Activated CD4-positive, alpha-beta T cell treated with anti-CD3 and anti-CD28 coated beads for 24 hours (primary cell): ENCODE measurements at regions not wholly inside any gene's neighbourhood (a gene's known extent, or its start where the extent isn't known, plus 50 kb on each side); places are given as distances from the start of the nearest gene placed in this dataset.

ENCODE experiments used
- DNase-seq, 2 donors: peaks; one replicate each; pipeline ENCODE4 v3.0.0-alpha.2; 2020; ENCODE audit warnings: low read depth in 2 of 2

DNA sequence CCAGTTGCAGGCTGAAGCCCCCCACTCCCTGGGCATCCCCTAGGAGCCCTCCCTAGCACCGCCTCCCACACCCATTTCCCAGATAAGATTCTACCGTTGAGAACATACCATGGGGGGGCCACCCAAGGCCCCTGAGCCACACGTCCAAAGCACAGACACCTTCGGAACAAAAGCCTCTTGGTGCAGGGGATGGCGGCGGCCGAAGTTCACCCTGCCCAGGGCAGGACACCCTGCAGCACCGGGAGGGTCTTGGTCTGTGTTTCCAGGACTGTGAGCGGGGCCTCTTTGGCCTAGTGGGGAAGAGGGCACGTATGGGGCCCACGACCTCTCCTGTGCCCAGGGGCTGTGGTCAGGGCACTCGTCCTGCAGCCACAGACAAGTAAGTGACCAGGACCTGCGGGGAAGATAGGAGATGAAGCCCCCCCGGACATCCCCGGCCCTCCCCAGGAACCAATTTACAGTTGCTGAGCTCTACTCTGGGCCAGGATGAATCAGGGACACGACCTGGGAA lies 154.3 kb upstream of the C14orf180 start:
- DNase-seq = no peak

DNA sequence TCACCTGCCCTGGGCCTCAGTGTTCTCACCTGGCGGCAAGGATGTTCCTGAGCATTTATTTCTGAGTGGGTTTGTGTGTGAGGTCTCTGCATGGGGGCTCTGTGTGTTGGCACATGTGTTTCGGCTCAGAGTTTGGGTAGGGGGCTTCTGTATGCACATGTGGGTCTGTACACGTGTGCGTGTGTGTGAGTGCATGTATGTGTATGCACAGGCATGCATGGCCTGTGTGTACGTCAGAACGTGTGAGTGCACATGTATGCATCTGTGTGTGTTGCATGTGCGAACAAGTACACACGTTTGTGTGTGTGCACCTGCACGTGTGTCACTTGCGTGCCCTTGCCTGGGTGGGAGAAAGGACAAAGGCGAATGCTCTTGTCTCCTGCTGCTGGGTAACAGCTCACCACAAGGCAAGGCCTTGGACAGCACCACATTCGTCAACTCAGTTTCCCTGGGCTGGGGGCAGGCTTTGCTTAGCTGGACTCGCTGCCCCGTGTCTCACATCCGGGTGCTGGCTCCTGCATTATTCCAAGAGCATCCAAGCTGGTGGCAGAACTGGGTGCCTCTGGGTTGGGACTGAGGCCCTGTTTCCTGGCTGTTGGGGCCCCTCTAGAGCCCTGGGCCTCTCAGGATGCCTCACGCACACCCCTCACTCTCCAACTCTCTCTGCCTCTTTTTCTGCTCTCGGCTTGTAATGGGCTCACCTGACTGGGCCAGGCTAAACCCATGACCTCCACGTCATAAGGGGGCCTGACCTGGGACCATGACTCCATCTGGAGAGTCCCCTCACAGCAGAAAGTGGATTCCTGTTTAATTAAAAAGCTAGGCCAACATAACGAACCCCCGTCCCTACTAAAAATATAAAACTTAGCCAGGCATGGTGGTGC lies 153.6 kb upstream of the C14orf180 start:
- DNase-seq = no peak

DNA sequence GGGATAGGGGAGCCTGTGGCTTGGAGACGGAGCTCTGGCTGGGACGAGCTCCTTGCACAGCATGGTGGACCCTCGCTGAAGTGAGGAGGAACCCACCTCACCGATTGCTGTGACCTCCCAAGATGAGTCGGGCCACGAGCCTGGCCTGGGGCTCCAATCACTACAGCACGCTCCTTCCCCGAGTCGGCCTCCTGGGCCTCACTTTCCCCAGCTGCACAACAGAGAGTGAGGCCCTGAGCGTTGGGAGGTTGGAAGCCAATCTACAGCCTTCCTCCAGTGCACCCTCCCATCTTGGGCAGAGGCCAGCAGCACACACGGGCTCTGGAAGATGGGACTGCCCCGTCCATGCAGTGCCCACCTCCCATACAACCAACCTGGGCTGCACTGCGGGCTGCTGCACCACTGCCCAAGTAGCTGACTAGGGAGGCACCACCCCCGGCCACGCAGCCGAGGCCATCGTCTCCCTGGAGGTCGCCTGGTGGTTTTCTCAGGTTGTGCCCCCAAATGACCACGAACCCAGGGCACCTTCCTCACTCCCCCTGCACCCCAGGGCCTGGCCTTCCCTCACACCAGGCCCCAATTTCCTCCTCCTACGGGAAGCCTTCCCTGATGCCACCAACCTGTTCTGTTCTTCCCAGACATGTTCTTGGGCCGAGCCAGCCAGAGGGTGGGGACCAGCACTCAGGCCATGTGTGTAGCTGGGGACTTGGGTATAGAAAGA lies 152.3 kb upstream of the C14orf180 start:
- DNase-seq = no peak

DNA sequence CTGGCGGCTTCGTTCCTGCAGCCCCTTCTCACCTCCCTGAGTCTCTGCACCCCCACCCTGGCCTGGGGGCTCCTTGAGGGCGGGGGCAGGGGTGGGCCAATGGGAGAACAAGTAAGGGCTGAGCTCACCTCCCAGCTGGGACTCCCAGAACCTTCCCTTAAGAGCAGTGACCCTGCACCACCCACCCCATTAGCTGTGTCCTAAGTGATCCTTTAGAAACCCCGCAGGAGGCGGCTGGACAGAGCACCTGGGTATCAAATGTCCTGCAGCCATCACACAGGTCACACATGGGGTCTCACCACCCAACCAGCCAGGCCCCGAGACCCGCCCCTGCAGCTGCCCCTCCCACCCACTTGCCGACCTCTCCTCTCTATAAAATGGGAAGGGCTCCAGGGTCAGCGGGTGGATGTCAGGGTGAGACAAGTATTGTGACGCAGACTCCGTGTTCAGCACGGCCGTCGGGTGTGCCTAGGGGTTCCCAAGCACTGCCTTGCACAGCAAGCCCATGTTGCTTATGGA lies 151.2 kb upstream of the C14orf180 start:
- no peak for DNase-seq

DNA sequence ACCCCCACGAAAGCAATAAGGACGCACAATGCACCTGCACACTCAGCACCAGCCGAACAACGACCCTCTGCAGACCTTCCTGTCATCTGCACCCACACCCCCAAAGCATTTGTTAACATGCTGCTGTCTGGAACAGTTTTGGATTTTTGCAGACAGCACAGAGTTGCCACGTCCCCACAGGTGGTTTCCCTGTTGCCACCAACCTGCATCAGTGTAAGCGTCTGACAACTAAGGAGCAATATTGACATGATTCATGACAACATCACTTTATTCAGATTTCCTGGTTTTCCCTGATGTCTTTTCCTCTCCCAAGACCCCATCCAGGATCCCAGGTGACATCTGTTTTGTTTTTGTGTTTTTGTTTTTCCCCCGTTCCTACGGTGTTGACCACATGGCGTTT lies 150.7 kb upstream of the C14orf180 start:
- no peak for DNase-seq

DNA sequence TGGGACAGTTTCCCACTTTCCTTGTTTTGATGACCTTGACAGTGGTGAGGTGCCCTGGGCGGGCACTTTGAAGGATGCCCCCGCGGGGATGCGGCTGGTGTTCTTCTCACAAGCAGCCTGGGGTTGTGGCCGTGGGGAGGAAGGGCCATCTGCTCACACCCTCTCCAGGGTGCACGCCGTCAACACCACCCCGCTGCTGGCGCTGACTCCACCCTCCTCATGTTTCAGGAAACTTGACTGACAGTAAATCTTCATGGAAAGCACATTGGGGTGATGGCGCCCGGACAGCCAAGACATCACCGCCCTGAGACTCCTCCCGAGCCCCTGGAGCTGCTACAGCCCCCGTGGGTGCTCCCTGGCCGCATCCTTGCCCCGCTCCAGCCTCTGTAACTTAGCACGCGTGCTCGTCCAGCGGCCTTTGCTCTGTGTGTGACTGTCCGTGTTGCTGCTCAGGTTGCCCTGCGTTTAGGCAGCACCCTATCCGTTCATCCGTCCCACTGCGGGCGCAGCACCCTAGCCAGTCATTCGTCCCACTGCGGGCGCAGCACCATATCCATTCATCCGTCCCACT lies 150.2 kb upstream of the C14orf180 start:
- DNase-seq = no peak

DNA sequence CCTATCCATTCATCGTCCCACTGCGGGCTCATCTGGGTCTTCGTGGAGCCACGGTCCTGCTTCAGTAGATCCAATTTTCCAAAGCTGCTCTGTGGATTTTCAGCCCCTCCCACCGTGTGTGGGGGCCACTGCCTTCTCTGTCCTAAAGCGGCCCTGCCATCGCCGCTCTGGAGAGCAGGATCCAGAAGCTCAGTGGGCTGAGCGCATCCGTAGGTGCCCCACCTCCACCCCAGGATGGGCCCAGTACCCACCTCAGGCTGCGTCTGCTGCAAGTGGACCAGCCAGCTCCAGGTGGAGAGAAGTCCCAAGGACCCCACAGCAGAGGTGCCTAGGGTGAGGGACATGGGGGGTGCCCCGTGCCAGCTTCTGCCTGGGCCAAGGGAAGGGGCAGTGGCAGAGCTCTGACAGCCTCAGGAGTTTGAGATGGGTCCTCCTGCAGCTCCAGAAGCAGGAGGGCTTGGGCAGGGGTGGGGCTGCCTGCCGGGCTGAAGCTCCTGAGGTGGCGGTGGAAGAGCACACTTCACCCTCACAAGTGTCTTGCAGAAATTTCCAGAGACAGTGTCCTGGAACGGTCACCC lies 148.1 kb upstream of the C14orf180 start:
- DNase-seq = no peak

DNA sequence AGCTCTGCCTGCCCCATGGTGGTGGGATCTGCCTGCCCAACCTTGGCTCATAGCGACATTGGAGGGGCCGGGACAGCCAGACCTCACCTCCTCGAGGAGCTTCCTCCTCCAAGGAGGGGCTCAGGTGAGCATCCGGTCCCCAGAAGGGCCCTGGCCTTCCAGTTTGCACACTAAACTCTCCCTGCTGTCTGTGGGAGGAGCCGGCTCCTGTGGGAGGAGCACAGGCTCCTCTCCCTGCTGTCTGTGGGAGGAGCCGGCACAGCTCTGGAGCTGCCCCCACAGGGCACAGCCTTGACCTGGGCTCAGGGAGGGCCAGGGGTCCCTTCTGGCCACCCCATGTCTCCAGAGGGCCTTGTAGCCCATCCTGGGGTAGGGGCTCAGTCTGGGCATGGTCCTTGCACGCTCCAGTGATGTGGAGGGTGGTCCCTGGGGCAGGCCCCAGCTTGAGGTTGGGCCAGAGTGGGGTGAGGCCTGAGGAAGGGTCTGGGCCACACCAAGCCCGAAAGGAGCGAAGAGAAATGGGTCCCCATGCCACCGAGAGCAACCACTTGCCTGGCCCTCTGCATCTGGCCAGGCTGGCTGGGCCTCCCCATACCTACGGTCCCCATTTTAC lies 147.5 kb upstream of the C14orf180 start:
- no peak for DNase-seq

DNA sequence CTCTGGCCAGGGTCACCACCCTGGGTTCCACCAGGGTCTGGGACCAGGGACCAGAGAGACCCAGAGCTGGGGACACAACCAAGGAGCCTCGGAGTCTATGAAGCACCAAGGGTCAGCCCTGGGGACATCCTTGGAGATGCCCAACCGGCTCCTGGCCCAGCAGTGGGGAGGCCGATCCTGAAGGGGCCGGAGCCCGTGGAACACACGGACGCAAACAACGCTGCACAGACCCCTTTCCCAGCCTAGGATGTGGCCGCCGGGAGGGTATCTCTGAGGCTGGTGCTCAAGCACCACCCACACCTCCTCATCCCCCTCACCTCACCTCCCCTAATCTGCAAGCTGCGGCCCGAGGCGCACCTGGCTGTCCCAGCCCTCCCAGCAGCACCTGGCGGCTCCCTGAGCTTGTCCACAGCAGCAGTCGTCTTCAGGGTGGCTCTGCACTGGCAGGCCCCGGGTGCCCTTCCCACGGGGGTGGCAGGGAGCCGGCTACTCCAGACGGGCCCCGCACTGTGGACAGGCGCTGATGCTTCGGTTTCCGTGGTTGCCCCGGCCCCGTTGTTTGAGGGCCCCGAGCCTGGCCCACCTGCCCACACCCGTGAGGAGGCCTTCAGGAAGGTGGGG lies 146.8 kb upstream of the C14orf180 start:
- DNase-seq = no peak

DNA sequence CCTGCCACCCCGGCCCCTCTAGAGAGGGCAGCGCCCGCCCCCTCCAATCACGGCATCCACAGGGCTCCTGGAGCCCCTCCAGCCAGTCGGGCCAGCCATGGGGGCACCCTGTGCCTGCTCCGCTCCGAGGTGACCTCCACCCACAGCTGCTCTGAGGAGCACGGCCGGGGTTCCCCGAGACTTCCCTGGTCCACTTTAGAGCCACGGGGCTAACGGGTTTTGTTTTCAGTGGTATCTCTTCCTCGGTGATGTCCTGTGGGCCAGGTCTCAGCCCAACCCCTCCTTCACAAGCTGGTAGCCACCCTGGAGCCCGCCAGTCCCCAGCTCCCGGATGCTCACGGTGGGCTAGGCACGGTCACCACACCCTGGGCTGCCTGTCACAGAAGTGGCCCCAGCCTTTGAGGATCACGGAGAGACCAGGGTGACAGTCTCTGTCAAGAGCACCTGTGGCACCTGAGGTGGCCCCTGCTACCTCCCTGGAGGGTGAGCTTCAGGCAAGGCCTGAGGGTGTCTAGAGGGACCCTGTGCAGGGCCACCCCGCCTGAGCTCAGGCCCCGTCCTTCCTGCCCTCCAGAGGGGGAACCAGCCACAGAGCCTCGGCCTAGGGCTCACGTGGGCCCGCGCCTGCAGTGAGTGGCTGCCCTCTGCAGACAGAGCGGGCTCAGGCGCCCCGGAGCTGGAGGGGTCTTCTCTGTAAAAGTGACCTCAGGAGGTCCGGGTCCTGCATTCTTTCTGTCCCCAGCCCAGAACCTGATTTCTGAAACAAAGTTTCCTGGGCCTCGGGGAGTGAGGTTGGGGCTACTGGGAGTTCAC lies 146.0 kb upstream of the C14orf180 start:
- DNase-seq = no peak

DNA sequence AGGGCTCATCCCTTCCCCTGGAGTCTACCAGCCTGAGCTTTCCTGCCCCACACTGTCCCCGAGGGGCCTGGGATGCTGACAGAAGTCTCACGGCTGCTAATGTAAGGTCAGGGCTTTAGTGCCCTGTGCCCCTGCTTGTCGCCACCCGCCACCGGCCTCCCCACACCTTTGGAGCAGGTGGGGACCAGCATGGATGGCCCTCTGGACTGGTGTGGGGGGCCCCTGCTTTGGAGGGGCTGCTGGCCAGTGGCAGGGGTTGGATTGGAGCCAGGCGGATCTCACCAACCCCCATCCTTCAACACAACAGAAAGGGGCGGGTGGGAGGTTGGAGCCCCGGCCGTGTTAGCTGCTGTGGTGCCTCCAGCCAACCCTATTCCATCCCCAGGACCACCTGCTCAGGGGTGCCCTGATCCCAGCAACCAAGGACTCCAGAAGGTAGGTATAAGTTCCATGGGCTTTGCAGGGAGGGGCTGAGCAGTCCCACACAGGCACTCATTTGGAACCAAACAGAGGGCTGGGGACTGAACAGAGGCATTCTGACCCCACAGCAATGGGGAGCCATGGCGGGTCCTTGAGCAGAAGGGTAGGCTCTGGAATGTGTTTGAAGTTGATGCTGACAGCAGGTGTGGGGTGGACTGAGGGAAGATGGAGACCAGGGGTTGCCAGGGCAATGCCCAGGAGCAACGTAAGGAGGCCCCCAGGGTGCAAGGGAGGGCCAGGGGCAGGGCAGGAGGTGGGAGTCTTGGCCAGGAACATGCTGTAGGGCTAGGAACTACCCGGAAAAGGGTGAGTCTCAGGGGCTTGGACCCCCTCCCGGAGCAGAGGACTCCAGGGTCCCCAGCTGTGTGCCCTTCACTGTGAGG lies 145.1 kb upstream of the C14orf180 start:
- DNase-seq = no peak

DNA sequence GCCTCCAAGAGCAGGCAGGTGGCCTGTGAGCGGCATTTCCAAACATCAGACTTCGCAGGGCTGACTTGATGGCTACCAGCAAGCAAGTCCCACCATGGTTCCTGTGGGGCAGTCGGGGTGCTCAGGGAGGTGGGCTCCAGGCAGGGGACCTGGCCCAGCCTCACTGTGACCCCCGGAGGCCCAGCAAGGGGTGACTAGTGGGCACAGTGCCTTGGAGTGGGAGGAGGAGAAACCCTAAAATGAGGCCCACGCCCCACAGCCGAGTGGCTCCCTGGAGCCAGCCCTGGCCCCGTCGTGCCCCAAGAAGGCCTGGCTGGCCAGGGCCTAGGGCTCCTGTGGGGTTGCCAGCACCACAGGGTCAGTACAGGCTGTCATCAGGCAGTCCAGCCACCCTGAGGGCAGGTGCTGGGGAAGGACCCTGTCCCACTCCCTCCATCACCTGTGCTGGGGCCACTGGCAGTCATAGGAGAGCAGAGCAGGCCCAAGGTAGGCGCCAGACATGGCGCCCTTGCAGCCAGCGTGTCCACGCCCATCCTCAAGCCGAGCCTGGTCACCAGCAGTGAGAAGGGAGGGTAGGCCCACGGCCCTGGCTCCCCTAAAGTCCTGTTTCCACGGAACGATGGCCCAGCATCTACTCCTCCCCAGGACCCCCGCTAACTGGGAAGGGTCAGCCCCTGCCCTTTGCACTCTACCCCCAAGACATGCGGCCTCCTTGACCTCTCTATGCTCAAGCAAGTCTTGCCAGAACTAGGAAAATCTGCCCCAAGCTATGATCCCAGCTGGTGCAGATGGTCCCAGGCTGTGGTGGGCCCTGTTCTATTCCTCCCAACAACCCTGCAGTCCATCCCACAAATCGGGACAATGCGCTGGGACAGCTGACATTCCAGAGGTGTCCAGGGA lies 144.2 kb upstream of the C14orf180 start:
- no peak for DNase-seq

DNA sequence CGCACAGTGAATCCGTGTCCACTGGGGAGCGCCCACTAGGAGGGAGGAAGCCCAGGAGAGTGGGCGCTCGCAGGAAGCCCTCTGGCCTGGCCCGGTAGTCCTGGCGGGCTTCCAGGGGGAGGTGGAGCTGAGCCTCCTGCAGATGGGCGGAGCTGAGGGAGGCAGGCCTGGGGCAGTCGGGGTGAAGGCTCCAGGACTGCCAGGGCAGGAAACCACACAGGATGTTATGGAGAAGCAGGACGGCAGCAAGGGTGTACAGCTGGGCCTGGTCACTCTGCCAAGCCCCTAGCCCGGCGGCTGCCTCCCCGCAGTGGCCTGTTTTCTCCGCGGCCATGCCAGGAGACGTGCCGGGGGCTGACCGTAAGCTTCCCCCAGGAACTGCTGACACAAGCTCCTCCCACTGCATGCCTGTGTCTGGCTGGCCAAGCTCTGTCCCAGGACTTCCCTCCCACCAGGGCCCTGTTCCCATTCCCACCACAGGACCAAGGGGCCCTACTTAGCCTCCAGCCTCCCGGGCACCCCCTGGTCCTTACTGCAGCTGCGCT lies 143.4 kb upstream of the C14orf180 start:
- DNase-seq = no peak

DNA sequence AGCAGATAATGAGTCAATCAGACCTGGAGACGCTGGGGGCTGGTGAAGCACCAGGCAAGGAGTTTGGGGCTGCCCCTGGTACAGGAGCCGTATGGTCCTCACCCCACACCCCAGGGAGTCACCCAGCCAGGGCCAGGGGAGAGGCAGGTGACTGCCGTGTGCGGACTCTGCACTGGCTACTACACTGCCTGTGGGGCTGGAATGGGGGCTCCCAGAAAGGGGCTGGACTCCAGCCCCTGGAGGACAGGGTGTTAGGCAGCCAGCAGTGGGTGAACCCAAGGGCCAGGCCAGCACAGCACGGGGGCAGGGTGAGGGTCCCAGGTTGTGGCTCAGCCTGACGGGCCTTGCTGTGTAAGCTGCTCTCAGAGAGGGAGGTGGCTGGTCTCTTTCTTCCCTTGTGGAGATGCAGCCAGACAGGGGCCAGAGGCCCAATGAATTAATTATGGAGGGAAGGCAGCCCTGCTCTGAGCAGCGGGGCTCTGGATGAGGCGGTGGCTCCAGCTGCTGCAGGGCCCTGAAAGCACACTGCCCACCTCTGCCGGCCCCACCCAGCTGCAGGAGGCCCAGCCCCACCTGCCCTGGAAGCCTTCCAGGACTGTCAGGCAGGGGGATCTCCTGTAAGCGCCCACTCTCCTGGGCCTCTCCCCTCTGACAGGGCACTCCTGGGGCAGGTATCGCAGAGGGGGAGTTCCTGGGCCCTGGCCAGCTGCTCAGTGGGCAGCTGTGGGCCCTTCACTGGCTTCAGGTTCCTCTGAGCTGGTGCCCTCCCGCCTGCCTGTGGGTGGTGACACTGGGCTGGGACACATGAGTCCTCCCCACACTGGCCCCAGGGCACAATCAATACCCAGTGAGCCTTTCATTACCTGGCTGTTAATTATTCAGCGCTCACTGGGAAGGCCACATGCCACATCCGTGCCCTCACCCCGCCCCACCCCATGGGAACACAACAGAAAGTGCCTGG lies 142.5 kb upstream of the C14orf180 start:
- no peak for DNase-seq

DNA sequence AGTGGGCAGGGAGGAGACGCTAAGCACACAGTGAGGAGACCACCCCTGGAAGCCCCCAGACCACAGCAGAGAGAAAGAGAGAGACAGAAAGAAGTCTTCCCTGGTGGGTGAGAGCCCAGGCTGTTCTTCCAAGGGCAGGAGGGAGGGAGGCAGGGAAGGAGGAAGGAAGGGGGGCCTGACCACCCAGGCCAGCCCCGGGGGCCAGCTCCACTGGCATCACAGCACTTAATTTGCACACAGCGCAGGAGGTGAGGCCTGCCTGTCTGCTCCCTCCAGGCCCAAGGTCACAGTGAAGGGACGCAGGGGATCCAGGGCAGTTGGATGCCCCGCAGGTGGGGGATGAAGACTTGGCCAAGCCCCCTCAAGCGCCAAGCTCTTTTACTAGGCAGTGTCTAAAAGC lies 141.9 kb upstream of the C14orf180 start:
- DNase-seq = no peak

DNA sequence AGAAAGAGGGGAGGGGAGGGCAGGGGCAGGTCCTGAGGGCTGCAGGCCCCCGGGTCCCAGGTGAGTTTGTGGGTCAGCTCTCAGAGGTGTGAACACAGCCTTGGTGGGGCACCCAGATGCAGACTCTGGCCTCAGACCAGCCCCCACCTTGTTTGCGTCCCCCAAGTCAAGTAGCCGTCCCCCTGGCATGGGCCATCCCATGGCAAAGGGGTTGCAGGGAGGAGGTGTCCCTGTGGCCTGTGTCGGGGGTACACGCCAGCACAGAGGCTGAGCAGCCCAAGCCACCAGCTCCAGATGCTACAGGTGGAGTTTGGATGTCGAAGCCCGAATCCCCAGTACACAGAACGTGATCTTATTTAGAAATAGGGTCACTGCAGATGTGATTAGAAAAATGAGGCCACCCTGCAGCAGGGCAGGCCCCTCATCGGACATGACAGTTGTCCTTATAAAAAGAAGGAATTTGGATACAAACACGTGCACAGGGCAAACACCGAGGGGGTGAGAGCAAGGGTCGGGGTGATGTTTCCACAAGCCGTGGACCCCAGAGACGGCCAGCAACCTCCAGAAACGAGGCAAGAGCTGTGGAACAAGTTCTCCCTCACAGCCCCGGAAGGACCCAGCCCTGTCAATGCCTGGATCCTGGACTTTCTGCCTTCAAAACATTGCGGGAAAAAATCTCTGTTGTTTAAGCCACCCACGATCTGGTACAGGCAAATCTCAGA lies 141.2 kb upstream of the C14orf180 start:
- no peak for DNase-seq
